ENCODE measurements at regions not wholly inside any gene's neighbourhood (a gene's known extent, or its start where the extent isn't known, plus 50 kb on each side); places are given as distances from the start of the nearest gene placed in this dataset.
"Not testable (repeated sequence)": the region's sequence is repeated elsewhere in the genome, so short reads cannot be mapped to it uniquely, and the experiment has no call there.

GRCh38 chr3:86420990-86421739 lies 569.8 kb downstream of the VGLL3 start:
- TF ChIP-seq, protein P1, sequence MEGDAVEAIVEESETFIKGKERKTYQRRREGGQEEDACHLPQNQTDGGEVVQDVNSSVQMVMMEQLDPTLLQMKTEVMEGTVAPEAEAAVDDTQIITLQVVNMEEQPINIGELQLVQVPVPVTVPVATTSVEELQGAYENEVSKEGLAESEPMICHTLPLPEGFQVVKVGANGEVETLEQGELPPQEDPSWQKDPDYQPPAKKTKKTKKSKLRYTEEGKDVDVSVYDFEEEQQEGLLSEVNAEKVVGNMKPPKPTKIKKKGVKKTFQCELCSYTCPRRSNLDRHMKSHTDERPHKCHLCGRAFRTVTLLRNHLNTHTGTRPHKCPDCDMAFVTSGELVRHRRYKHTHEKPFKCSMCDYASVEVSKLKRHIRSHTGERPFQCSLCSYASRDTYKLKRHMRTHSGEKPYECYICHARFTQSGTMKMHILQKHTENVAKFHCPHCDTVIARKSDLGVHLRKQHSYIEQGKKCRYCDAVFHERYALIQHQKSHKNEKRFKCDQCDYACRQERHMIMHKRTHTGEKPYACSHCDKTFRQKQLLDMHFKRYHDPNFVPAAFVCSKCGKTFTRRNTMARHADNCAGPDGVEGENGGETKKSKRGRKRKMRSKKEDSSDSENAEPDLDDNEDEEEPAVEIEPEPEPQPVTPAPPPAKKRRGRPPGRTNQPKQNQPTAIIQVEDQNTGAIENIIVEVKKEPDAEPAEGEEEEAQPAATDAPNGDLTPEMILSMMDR (IDR thresholded peaks at IDR 0.05; ENCODE audit: insufficient read depth, missing control alignments) = no peak
- DNase-seq (ENCODE audit: insufficient read length, low spot score) (no peak), FAIRE-seq (no peak)

- TF ChIP-seq, protein P1 (IDR thresholded peaks at IDR 0.05; ENCODE audit: insufficient read depth, missing control alignments) = no peak
- no peak for DNase-seq (ENCODE audit: insufficient read length, low spot score)
- no peak for FAIRE-seq
Measured at GRCh38 chr3:86418861-86419260, 572.1 kb downstream of the VGLL3 start.

DNA sequence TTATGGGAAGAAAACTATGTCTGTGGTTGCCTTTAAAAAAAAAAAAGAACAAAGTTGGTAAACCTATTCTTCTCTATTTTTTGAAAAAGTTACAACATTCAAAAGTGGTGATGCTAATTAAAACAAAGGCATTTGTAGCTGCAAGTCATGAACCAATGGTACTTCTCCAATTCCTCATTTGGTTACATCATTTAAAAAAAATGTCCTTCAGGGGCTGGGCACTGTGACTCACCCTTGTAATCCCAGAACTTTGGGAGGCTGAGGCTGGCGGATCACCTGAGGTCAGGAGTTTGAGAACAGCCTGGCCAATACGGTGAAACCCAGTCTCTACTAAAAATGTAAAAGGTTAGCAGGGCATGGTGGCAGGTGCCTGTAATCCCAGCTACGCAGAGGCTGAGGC lies 574.6 kb downstream of the VGLL3 start:
- FAIRE-seq (no peak), DNase-seq (ENCODE audit: insufficient read length, low spot score) (no peak)
- TF ChIP-seq, protein P1 (IDR thresholded peaks at IDR 0.05; ENCODE audit: insufficient read depth, missing control alignments) = no peak

DNA sequence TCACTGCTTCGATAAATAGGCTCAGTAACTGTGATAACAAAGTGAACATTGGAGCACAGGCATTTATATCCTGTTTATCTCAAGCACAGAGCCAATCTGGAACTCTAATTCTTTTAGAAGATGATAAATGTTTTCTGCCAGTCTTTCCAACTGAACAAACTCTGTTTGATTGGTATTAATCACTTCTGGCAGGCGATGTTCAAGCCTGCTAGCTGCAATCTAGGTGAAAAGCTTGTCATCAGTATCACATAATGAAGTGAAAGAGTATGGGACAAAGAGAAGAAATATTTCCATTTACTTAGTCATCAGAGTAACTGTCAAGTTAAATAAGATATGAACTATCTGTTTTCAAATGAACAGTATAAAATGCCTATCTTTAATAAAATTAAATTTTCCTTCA lies 577.3 kb downstream of the VGLL3 start:
- FAIRE-seq (no peak), DNase-seq (ENCODE audit: insufficient read length, low spot score) (no peak)
- TF ChIP-seq, protein P1 (IDR thresholded peaks at IDR 0.05; ENCODE audit: insufficient read depth, missing control alignments) = no peak

DNA sequence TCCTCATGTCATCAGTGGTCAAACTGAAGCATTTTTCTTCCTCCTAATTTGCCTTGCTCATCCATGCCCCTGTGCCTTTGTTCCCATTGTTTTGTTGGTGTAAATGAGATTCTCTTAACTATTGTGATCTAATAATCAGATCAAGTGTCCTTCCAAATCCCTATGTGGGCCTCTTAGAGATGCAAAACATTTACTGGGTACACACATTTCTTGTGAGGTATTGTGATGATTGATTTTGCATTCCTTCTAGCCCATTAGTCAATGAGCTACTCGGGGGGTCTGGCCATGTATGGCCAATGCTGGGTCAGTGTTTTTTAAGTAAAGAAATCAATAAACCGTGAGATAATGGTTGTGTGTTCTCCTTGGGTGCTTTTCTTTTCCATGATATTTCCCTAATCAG lies 580.4 kb downstream of the VGLL3 start:
- DNase-seq (ENCODE audit: insufficient read length, low spot score) (no peak), FAIRE-seq (no peak)
- TF ChIP-seq, protein P1 (IDR thresholded peaks at IDR 0.05; ENCODE audit: insufficient read depth, missing control alignments) = no peak

- DNase-seq (ENCODE audit: insufficient read length, low spot score); FAIRE-seq: not testable (repeated sequence)
Measured at GRCh38 chr3:86389759-86390158, 601.2 kb downstream of the VGLL3 start.

GRCh38 chr3:86388820-86389219 lies 602.1 kb downstream of the VGLL3 start:
- DNase-seq (ENCODE audit: insufficient read length, low spot score) = no peak
- TF ChIP-seq, protein P1 (IDR thresholded peaks at IDR 0.05; ENCODE audit: insufficient read depth, missing control alignments) = no peak
- FAIRE-seq = no peak
